Keratinocyte (primary cell): ENCODE measurements at regions not wholly inside any gene's neighbourhood (a gene's known extent, or its start where the extent isn't known, plus 50 kb on each side); places are given as distances from the start of the nearest gene placed in this dataset.
"Not testable (repeated sequence)": the region's sequence is repeated elsewhere in the genome, so short reads cannot be mapped to it uniquely, and the experiment has no call there.

Source experiments
- DNase-seq: peaks from one replicate; pipeline ENCODE4 v3.0.0-alpha.2; 2011; ENCODE audit warnings: low read depth, missing footprints, low spot score
- FAIRE-seq: peaks from 2 replicates; lab custom pipeline; 2011; peaks lifted over from hg19 to GRCh38; lab: Jason Lieb, UNC
- H2AFZ ChIP-seq: 2 replicates; pipeline ENCODE4 v1.6.0; 2012; ENCODE audit warnings: low read length, control low read depth, inconsistent platforms; ENCODE audit not compliant: control insufficient read depth
- H3K27ac ChIP-seq: 2 replicates; pipeline ENCODE4 v1.5.1; 2011; ENCODE audit warnings: low read length; ENCODE audit not compliant: control insufficient read depth, insufficient read depth
- H3K27me3 ChIP-seq: 3 replicates; pipeline ENCODE4 v1.6.0; 2011; ENCODE audit warnings: low read length; ENCODE audit not compliant: control insufficient read depth, insufficient read depth; ENCODE audit errors: extremely low read depth
- H3K36me3 ChIP-seq, 2 experiments: 2 replicates in 1 of 2; 3 replicates in 1 of 2; pipeline ENCODE4 v1.5.1; 2011; ENCODE audit warnings: low read length in 2 of 2, mild to moderate bottlenecking in 1 of 2; ENCODE audit not compliant: control insufficient read depth in 2 of 2, insufficient read depth in 2 of 2; ENCODE audit errors: extremely low read depth in 1 of 2
- H3K4me1 ChIP-seq: 3 replicates; pipeline ENCODE4 v1.5.1; 2011; ENCODE audit warnings: low read length; ENCODE audit not compliant: control insufficient read depth, insufficient read depth; ENCODE audit errors: extremely low read depth
- H3K4me2 ChIP-seq: 3 replicates; pipeline ENCODE4 v1.6.0; 2011; ENCODE audit warnings: low read depth, low read length; ENCODE audit not compliant: control insufficient read depth, insufficient read depth; ENCODE audit errors: extremely low read depth
- H3K4me3 ChIP-seq, 3 experiments: fragments of 200-600 bp in 1 of 3; sonication (generic) in 1 of 3; 2 replicates in 2 of 3; 3 replicates in 1 of 3; pipeline ENCODE4 v1.5.1; 2011 to 2016; ENCODE audit warnings: low read length in 3 of 3, mild to moderate bottlenecking in 3 of 3, control low read depth in 2 of 3, inconsistent platforms in 1 of 3, low read depth in 1 of 3, mixed read lengths in 1 of 3, mixed run types in 1 of 3, moderate library complexity in 1 of 3; ENCODE audit not compliant: control insufficient read depth in 2 of 3, insufficient read depth in 2 of 3; ENCODE audit errors: extremely low read depth in 1 of 3
- H3K79me2 ChIP-seq: 2 replicates; pipeline ENCODE4 v1.6.0; 2012; ENCODE audit warnings: low read length; ENCODE audit not compliant: control insufficient read depth, insufficient read depth
- H3K9ac ChIP-seq: 3 replicates; pipeline ENCODE4 v1.6.0; 2011; ENCODE audit warnings: low read length; ENCODE audit not compliant: control insufficient read depth, insufficient read depth; ENCODE audit errors: extremely low read depth
- H3K9me1 ChIP-seq: 3 replicates; pipeline ENCODE4 v1.6.0; 2011; ENCODE audit warnings: low read length; ENCODE audit not compliant: control insufficient read depth, insufficient read depth; ENCODE audit errors: extremely low read depth
- H3K9me3 ChIP-seq: 2 replicates; pipeline ENCODE4 v1.5.1; 2012; ENCODE audit warnings: low read depth, low read length; ENCODE audit not compliant: control insufficient read depth
- H4K20me1 ChIP-seq: 3 replicates; pipeline ENCODE4 v1.6.0; 2011; ENCODE audit warnings: low read length; ENCODE audit not compliant: control insufficient read depth, insufficient read depth; ENCODE audit errors: extremely low read depth
- EZH2 ChIP-seq: IDR thresholded peaks from one replicate; pipeline ENCODE4 v1.6.1; 2012; ENCODE audit warnings: inconsistent platforms, mild to moderate bottlenecking, low read length, moderate library complexity
- dilution Hi-C: fragments of 300-500 bp; cut with MboI; formaldehyde crosslinking; loops from one replicate; pipeline ENCODE4 v1.7.0; 2020; ENCODE audit warnings: low sequenced_read_pairs; ENCODE audit not compliant: extremely low pct_ligation_motif_present
- TF ChIP-seq, protein P1 (sequence below), 3 experiments: IDR thresholded peaks in 1 of 3; conservative IDR thresholded peaks in 1 of 3; optimal IDR thresholded peaks in 1 of 3; 2 replicates in 2 of 3; 3 replicates in 1 of 3; pipeline versions ENCODE3 to v1.5.1; 2011; ENCODE audit warnings: low read length in 3 of 3, mild to moderate bottlenecking in 3 of 3, moderate library complexity in 2 of 3, control low read depth in 1 of 3, inconsistent platforms in 1 of 3; ENCODE audit not compliant: insufficient read depth in 2 of 3; ENCODE audit errors: extremely low read depth in 1 of 3

DNA sequence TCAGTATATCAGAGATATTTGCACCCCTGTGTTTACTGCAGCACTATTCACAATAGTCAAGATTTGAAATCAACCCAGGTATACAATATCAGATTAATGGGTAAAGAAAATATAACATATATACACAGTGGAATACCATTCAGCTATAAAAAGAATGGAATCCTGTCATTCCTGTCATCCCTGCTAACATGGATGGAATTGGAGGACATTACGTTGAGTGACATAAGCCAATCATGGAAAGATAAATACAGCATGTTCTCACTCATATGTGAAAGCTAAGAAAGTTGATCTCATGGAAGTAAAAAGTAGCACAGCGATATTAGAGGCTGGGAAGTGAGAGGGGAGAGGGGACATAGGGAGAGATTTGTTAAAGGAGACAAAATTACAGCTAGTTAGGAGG is 171.0 kb downstream of the ARL5B start:
- FAIRE-seq (no peak), DNase-seq (no peak)
- dilution Hi-C loops = no loop called here
- Histone ChIP-seq H3K9me1 (no peaks in the 10 kb centered on the region), H3K4me3 (no peak overlapping the region), H4K20me1 (no peaks in the 10 kb centered on the region), H3K27me3 (no peaks in the 10 kb centered on the region), H3K9ac (no peak overlapping the region), H3K79me2 (no peaks in the 10 kb centered on the region), H3K36me3 (no peaks in the 10 kb centered on the region), H3K27ac (no peak overlapping the region), H2AFZ (no peak overlapping the region), H3K9me3 (no peaks in the 10 kb centered on the region), H3K4me2 (no peak overlapping the region), H3K4me1 (no peaks in the 10 kb centered on the region)
- TF ChIP-seq EZH2 = no peak
- TF ChIP-seq, protein P1, sequence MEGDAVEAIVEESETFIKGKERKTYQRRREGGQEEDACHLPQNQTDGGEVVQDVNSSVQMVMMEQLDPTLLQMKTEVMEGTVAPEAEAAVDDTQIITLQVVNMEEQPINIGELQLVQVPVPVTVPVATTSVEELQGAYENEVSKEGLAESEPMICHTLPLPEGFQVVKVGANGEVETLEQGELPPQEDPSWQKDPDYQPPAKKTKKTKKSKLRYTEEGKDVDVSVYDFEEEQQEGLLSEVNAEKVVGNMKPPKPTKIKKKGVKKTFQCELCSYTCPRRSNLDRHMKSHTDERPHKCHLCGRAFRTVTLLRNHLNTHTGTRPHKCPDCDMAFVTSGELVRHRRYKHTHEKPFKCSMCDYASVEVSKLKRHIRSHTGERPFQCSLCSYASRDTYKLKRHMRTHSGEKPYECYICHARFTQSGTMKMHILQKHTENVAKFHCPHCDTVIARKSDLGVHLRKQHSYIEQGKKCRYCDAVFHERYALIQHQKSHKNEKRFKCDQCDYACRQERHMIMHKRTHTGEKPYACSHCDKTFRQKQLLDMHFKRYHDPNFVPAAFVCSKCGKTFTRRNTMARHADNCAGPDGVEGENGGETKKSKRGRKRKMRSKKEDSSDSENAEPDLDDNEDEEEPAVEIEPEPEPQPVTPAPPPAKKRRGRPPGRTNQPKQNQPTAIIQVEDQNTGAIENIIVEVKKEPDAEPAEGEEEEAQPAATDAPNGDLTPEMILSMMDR (optimal IDR thresholded peaks at IDR 0.05 in 1 of 3, IDR thresholded peaks at IDR 0.05 in 1 of 3, conservative IDR thresholded peaks at IDR 0.05 in 1 of 3; ENCODE audit: extremely low read depth in 1 of 3, insufficient read depth in 2 of 3, low read length in 3 of 3) = no peak

DNA sequence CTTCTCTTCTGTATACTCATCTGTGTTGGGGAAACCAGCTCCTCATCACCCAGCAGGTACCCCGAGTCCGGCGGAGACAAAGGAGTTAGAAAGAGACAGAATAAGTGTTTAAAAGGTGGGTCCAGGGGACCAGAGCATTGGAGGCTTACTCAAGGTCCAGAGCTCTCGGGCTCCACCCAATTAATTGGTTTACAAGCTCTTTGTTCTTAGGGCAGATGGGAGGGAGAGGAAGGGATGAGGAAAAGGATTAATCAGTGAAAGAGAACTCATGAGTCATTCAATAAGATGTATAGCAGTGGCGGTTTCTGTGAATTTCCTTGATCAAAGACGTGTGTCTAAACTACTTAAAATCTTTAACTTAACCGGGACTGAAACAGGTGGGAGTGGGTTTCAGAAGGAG is 192.0 kb upstream of the MALRD1 start:
- H3K9ac ChIP-seq, DNase-seq, H3K4me2 ChIP-seq, H3K4me1 ChIP-seq, H3K9me1 ChIP-seq, FAIRE-seq, H3K27ac ChIP-seq, H3K27me3 ChIP-seq, H2AFZ ChIP-seq, H3K4me3 ChIP-seq, H4K20me1 ChIP-seq, H3K9me3 ChIP-seq, H3K36me3 ChIP-seq, dilution Hi-C loops, H3K79me2 ChIP-seq: not testable (repeated sequence)

DNA sequence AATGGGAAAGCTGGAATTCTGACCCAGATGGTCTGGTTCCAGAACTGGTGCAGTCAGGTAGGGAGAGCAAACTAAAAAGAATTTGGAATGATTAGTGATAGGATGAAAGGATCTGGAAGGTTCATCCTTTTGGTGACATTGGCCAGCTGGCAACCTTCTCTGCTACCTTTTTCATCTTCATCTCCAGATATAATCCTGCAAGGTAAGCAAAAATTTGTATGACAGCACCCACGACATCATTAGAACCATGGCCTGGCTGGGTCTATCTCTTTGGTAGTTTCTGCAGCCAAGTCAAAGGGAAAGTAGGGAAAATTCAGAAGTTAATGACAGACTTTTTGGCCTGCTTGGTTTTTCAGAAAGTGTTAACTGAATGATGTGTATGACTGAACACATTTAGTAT is 188.9 kb upstream of the MALRD1 start:
- Histone ChIP-seq H3K4me2 (no peak overlapping the region), H3K9me1 (no peaks in the 10 kb centered on the region), H3K9me3 (no peaks in the 10 kb centered on the region), H3K4me3 (no peak overlapping the region), H3K79me2 (no peaks in the 10 kb centered on the region), H3K36me3 (no peaks in the 10 kb centered on the region), H3K27ac (no peak overlapping the region), H3K4me1 (no peaks in the 10 kb centered on the region), H4K20me1 (no peaks in the 10 kb centered on the region), H3K9ac (no peak overlapping the region), H2AFZ (no peak overlapping the region), H3K27me3 (no peaks in the 10 kb centered on the region)
- DNase-seq = no peak
- TF ChIP-seq, protein P1 (optimal IDR thresholded peaks at IDR 0.05 in 1 of 3, IDR thresholded peaks at IDR 0.05 in 1 of 3, conservative IDR thresholded peaks at IDR 0.05 in 1 of 3; ENCODE audit: extremely low read depth in 1 of 3, insufficient read depth in 2 of 3, low read length in 3 of 3) = no peak
- no peak for TF ChIP-seq EZH2
- FAIRE-seq = no peak
- dilution Hi-C loops = no loop called here
